WTC11 (cell line): ENCODE measurements at regions not wholly inside any gene's neighbourhood (a gene's known extent, or its start where the extent isn't known, plus 50 kb on each side); places are given as distances from the start of the nearest gene placed in this dataset.
"Not testable (repeated sequence)": the region's sequence is repeated elsewhere in the genome, so short reads cannot be mapped to it uniquely, and the experiment has no call there.

Source experiments
- ATAC-seq: fragments of 200-7000 bp; cut with Tn5 transposase; 2 replicates; pipeline ENCODE4 v1.10.0; 2021; ENCODE audit warnings: mild to moderate bottlenecking, moderate library complexity
- CTCF ChIA-PET: fragments of 300-600 bp; sonication (Branson Sonifier 250); formaldehyde crosslinking; loops from one replicate; lab custom pipeline; 2021; ENCODE audit warnings: antibody characterized with exemption; lab: Charles Lee
- POLR2A ChIA-PET: fragments of 350-600 bp; sonication (Branson Sonifier 250); formaldehyde crosslinking; loops from one replicate; lab custom pipeline; 2021; ENCODE audit warnings: antibody characterized with exemption; lab: Charles Lee
- DNase-seq: peaks from one replicate; pipeline ENCODE4 v3.0.0; 2021; ENCODE audit warnings: low spot score
- H3K27ac Mint-ChIP-seq: 2 replicates; pipeline ENCODE4 v1.8.0; 2021; ENCODE audit warnings: mixed read lengths
- H3K27me3 Mint-ChIP-seq: 2 replicates; pipeline ENCODE4 v1.8.0; 2021; ENCODE audit warnings: low read depth, mild to moderate bottlenecking, moderate library complexity, mixed read lengths
- H3K36me3 Mint-ChIP-seq: 2 replicates; pipeline ENCODE4 v1.8.0; 2021; ENCODE audit warnings: mixed read lengths
- H3K4me1 Mint-ChIP-seq: 2 replicates; pipeline ENCODE4 v1.8.0; 2022; ENCODE audit warnings: mixed read lengths
- H3K4me3 Mint-ChIP-seq: 2 replicates; pipeline ENCODE4 v1.8.0; 2021; ENCODE audit warnings: mild to moderate bottlenecking, moderate library complexity, mixed read lengths
- H3K9me3 Mint-ChIP-seq: 2 replicates; pipeline ENCODE4 v1.8.0; 2021; ENCODE audit warnings: mixed read lengths
- ATF1 ChIP-seq: sonication (generic); formaldehyde crosslinking; IDR thresholded peaks from 2 replicates; pipeline ENCODE4 v1.8.1; 2023; ENCODE audit warnings: mild to moderate bottlenecking, moderate library complexity, missing genetic modification reagents
- ELF4 ChIP-seq: sonication (generic); formaldehyde crosslinking; IDR thresholded peaks from 2 replicates; pipeline ENCODE4 v1.8.1; 2022; ENCODE audit warnings: low read depth, mild to moderate bottlenecking, moderate library complexity, missing genetic modification reagents
- ETV6 ChIP-seq: sonication (generic); formaldehyde crosslinking; IDR thresholded peaks from 2 replicates; pipeline ENCODE4 v1.8.1; 2022; ENCODE audit warnings: mild to moderate bottlenecking, missing genetic modification reagents
- JUN ChIP-seq: sonication (generic); formaldehyde crosslinking; IDR thresholded peaks from 2 replicates; pipeline ENCODE4 v1.8.0; 2023; ENCODE audit warnings: mild to moderate bottlenecking, missing genetic modification reagents
- MYBL2 ChIP-seq: sonication (generic); formaldehyde crosslinking; IDR thresholded peaks from 2 replicates; pipeline ENCODE4 v1.8.1; 2023; ENCODE audit warnings: mild to moderate bottlenecking, moderate library complexity, missing genetic modification reagents
- NFYB ChIP-seq: sonication (generic); formaldehyde crosslinking; conservative IDR thresholded peaks from 2 replicates; pipeline ENCODE4 v1.8.0; 2022; ENCODE audit warnings: low read depth, missing genetic modification reagents
- NR1H2 ChIP-seq: sonication (generic); formaldehyde crosslinking; IDR thresholded peaks from 2 replicates; pipeline ENCODE4 v1.9.0; 2021; ENCODE audit warnings: mild to moderate bottlenecking, moderate library complexity, missing genetic modification reagents
- TEAD1 ChIP-seq: sonication (generic); formaldehyde crosslinking; IDR thresholded peaks from 2 replicates; pipeline ENCODE4 v1.8.0; 2022; ENCODE audit warnings: mild to moderate bottlenecking, missing genetic modification reagents
- TEAD4 ChIP-seq: sonication (generic); formaldehyde crosslinking; IDR thresholded peaks from 2 replicates; pipeline ENCODE4 v1.8.0; 2022; ENCODE audit warnings: mild to moderate bottlenecking, missing genetic modification reagents
- TP53 ChIP-seq: sonication (generic); formaldehyde crosslinking; IDR thresholded peaks from 2 replicates; pipeline ENCODE4 v1.8.1; 2023; ENCODE audit warnings: mild to moderate bottlenecking, missing genetic modification reagents
- TF ChIP-seq, protein P1 (sequence below): sonication (generic); formaldehyde crosslinking; IDR thresholded peaks from 2 replicates; pipeline ENCODE4 v1.8.1; 2023; ENCODE audit warnings: mild to moderate bottlenecking, missing genetic modification reagents
- TF ChIP-seq, protein P2 (sequence below): fragments of 250-450 bp; sonication (Bioruptor Pico); conservative IDR thresholded peaks from 2 replicates; pipeline ENCODE4 v1.9.0; 2021; ENCODE audit warnings: mild to moderate bottlenecking
- TF ChIP-seq, protein P3 (sequence below): fragments of 250-450 bp; sonication (Bioruptor Pico); IDR thresholded peaks from 2 replicates; pipeline ENCODE4 v1.8.0; 2021; ENCODE audit warnings: mild to moderate bottlenecking
- TF ChIP-seq, protein P4 (sequence below): sonication (generic); formaldehyde crosslinking; IDR thresholded peaks from 2 replicates; pipeline ENCODE4 v1.8.0; 2022; ENCODE audit warnings: mild to moderate bottlenecking, missing genetic modification reagents
- TF ChIP-seq, protein P5 (sequence below): fragments of 250-450 bp; sonication (Bioruptor Pico); IDR thresholded peaks from 2 replicates; pipeline ENCODE4 v1.9.0; 2021; ENCODE audit warnings: mild to moderate bottlenecking
- TF ChIP-seq, protein P6 (sequence below): sonication (generic); formaldehyde crosslinking; IDR thresholded peaks from 2 replicates; pipeline ENCODE4 v1.8.0; 2022; ENCODE audit warnings: mild to moderate bottlenecking, missing genetic modification reagents
- TF ChIP-seq, protein P7 (sequence below): sonication (generic); formaldehyde crosslinking; IDR thresholded peaks from 2 replicates; pipeline ENCODE4 v1.8.0; 2022; ENCODE audit warnings: missing genetic modification reagents

GRCh38 chr9:103586721-103587120 lies 507.4 kb upstream of the SMC2 start (continued):
- TF ChIP-seq, protein P1, sequence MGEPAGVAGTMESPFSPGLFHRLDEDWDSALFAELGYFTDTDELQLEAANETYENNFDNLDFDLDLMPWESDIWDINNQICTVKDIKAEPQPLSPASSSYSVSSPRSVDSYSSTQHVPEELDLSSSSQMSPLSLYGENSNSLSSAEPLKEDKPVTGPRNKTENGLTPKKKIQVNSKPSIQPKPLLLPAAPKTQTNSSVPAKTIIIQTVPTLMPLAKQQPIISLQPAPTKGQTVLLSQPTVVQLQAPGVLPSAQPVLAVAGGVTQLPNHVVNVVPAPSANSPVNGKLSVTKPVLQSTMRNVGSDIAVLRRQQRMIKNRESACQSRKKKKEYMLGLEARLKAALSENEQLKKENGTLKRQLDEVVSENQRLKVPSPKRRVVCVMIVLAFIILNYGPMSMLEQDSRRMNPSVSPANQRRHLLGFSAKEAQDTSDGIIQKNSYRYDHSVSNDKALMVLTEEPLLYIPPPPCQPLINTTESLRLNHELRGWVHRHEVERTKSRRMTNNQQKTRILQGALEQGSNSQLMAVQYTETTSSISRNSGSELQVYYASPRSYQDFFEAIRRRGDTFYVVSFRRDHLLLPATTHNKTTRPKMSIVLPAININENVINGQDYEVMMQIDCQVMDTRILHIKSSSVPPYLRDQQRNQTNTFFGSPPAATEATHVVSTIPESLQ (CRISPR knock-in tag) = no peak
- TF ChIP-seq, protein P2, sequence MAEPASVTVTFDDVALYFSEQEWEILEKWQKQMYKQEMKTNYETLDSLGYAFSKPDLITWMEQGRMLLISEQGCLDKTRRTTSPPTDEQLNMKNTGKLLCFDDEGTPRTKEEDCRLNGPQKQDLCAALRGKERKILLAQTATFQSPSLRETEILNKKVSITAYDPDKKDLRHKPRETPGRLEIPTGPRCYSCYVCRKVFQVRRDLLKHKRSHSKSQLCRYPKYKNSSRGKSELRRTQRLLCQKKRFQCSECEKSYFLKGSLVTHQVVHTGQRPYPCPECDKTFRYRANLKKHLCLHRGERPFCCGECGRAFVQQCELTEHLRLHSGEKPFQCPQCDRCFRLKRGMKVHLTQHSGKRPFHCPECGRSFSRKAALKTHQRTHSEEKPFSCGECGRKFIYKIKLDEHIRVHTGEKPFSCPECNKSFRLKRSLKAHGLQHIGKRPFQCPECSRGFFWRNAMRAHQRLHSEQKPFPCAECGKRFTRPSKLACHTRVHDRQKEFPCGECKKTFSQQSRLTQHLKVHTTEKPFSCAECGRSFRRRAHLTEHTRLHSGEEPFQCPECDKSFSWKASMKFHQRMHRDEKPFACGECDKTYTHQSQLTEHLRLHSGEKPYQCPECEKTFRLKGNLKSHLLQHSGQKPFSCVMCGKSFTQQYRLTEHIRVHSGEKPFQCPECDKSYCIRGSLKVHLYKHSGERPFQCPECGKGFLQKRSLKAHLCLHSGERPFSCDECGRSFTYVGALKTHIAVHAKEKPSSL = no peak
- TF ChIP-seq ATF1 (CRISPR knock-in tag) (no peak), JUN (no peak), MYBL2 (CRISPR knock-in tag) (no peak), TEAD4 (CRISPR knock-in tag) (no peak)

DNA sequence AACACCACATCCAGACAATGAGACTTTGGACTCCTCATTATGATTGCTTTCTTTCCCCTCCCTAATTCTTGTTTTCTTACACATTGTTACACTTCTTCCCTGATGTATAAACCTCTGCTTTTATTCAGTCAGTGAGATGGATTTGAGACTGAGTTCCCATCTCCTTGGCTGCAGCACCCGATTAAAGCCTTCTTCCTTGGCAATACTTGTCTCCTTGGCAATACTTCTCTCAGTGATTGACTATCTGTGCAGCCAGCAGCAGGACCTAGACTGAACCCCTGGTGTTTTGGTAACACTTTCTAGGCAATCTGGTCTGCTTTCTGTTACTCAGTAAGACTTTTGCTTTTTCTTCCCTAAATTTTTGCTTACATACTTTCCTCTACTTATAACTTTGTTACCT lies 492.8 kb upstream of the SMC2 start:
- DNase-seq (no peak), ATAC-seq (no peak)
- Mint-ChIP-seq H3K9me3 (peaks cover 45% of the 10 kb centered on the region), H3K27me3 (0 out of 2 replicates have a peak, but pooled peaks cover 3% of the 10 kb centered on the region), H3K4me1 (no peaks in the 10 kb centered on the region), H3K4me3 (no peak overlapping the region), H3K27ac (no peak overlapping the region), H3K36me3 (peaks cover 20% of the 10 kb centered on the region)
- TF ChIP-seq, protein P3, sequence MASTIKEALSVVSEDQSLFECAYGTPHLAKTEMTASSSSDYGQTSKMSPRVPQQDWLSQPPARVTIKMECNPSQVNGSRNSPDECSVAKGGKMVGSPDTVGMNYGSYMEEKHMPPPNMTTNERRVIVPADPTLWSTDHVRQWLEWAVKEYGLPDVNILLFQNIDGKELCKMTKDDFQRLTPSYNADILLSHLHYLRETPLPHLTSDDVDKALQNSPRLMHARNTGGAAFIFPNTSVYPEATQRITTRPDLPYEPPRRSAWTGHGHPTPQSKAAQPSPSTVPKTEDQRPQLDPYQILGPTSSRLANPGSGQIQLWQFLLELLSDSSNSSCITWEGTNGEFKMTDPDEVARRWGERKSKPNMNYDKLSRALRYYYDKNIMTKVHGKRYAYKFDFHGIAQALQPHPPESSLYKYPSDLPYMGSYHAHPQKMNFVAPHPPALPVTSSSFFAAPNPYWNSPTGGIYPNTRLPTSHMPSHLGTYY = no peak
- TF ChIP-seq MYBL2 (CRISPR knock-in tag) (no peak), NR1H2 (no peak), ELF4 (no peak), TEAD1 (CRISPR knock-in tag) (no peak), NFYB (CRISPR knock-in tag) (no peak)
- CTCF ChIA-PET = no interaction called here
- POLR2A ChIA-PET = no interaction called here

GRCh38 chr9:103611950-103612349 lies 482.2 kb upstream of the SMC2 start:
- Mint-ChIP-seq H3K9me3 (peaks cover 43% of the 10 kb centered on the region), H3K36me3 (peaks cover 31% of the 10 kb centered on the region)
- H3K27me3 Mint-ChIP-seq, DNase-seq, POLR2A ChIA-PET, CTCF ChIA-PET, ATAC-seq, H3K27ac Mint-ChIP-seq, H3K4me1 Mint-ChIP-seq, H3K4me3 Mint-ChIP-seq: not testable (repeated sequence)

DNA sequence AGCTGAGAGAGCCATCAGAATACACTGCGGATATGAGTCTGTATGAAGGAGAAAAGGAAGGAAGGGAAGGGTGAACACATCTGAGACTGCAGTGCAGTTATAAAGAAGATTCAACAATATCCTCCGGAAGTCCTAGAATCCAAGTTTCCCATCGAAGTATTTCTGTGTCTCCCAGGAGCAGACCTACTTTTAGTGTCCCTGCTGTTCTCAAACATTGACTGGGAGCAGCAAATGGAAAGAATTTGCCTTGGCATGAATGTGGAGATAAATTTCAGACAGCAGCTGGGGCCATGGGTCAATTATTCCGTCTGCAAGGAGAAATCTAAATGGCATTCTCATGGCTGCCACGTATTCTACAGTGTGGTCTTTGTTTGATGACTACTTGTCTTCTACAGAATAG lies 478.1 kb upstream of the SMC2 start:
- Mint-ChIP-seq H3K4me3 (no peak overlapping the region), H3K9me3 (peaks cover 33% of the 10 kb centered on the region), H3K27me3 (0 out of 2 replicates have a peak, but pooled peaks cover 3% of the 10 kb centered on the region), H3K27ac (no peak overlapping the region), H3K36me3 (peaks cover 24% of the 10 kb centered on the region), H3K4me1 (no peaks in the 10 kb centered on the region)
- POLR2A ChIA-PET = no interaction called here
- CTCF ChIA-PET = no interaction called here
- DNase-seq (no peak), ATAC-seq (no peak)
- TF ChIP-seq, protein P4, sequence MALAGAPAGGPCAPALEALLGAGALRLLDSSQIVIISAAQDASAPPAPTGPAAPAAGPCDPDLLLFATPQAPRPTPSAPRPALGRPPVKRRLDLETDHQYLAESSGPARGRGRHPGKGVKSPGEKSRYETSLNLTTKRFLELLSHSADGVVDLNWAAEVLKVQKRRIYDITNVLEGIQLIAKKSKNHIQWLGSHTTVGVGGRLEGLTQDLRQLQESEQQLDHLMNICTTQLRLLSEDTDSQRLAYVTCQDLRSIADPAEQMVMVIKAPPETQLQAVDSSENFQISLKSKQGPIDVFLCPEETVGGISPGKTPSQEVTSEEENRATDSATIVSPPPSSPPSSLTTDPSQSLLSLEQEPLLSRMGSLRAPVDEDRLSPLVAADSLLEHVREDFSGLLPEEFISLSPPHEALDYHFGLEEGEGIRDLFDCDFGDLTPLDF (CRISPR knock-in tag) = no peak
- TF ChIP-seq TP53 (CRISPR knock-in tag) (no peak), ETV6 (no peak)
- TF ChIP-seq, protein P5, sequence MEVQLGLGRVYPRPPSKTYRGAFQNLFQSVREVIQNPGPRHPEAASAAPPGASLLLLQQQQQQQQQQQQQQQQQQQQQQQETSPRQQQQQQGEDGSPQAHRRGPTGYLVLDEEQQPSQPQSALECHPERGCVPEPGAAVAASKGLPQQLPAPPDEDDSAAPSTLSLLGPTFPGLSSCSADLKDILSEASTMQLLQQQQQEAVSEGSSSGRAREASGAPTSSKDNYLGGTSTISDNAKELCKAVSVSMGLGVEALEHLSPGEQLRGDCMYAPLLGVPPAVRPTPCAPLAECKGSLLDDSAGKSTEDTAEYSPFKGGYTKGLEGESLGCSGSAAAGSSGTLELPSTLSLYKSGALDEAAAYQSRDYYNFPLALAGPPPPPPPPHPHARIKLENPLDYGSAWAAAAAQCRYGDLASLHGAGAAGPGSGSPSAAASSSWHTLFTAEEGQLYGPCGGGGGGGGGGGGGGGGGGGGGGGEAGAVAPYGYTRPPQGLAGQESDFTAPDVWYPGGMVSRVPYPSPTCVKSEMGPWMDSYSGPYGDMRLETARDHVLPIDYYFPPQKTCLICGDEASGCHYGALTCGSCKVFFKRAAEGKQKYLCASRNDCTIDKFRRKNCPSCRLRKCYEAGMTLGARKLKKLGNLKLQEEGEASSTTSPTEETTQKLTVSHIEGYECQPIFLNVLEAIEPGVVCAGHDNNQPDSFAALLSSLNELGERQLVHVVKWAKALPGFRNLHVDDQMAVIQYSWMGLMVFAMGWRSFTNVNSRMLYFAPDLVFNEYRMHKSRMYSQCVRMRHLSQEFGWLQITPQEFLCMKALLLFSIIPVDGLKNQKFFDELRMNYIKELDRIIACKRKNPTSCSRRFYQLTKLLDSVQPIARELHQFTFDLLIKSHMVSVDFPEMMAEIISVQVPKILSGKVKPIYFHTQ = no peak
- TF ChIP-seq, protein P6, sequence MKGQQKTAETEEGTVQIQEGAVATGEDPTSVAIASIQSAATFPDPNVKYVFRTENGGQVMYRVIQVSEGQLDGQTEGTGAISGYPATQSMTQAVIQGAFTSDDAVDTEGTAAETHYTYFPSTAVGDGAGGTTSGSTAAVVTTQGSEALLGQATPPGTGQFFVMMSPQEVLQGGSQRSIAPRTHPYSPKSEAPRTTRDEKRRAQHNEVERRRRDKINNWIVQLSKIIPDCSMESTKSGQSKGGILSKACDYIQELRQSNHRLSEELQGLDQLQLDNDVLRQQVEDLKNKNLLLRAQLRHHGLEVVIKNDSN = no peak
- TF ChIP-seq, protein P7, sequence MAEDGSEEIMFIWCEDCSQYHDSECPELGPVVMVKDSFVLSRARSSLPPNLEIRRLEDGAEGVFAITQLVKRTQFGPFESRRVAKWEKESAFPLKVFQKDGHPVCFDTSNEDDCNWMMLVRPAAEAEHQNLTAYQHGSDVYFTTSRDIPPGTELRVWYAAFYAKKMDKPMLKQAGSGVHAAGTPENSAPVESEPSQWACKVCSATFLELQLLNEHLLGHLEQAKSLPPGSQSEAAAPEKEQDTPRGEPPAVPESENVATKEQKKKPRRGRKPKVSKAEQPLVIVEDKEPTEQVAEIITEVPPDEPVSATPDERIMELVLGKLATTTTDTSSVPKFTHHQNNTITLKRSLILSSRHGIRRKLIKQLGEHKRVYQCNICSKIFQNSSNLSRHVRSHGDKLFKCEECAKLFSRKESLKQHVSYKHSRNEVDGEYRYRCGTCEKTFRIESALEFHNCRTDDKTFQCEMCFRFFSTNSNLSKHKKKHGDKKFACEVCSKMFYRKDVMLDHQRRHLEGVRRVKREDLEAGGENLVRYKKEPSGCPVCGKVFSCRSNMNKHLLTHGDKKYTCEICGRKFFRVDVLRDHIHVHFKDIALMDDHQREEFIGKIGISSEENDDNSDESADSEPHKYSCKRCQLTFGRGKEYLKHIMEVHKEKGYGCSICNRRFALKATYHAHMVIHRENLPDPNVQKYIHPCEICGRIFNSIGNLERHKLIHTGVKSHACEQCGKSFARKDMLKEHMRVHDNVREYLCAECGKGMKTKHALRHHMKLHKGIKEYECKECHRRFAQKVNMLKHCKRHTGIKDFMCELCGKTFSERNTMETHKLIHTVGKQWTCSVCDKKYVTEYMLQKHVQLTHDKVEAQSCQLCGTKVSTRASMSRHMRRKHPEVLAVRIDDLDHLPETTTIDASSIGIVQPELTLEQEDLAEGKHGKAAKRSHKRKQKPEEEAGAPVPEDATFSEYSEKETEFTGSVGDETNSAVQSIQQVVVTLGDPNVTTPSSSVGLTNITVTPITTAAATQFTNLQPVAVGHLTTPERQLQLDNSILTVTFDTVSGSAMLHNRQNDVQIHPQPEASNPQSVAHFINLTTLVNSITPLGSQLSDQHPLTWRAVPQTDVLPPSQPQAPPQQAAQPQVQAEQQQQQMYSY = no peak
